ENCODE measurements at regions not wholly inside any gene's neighbourhood (a gene's known extent, or its start where the extent isn't known, plus 50 kb on each side); places are given as distances from the start of the nearest gene placed in this dataset.

- no peaks in the 10 kb centered on the region for H3K27me3 ChIP-seq
- intact Hi-C loops (cut with DNase I): no loop called here
- H3K4me1 ChIP-seq: no peaks in the 10 kb centered on the region
- H3K36me3 ChIP-seq: no peaks in the 10 kb centered on the region
- TF ChIP-seq POLR2A (IDR thresholded peaks at IDR 0.05) (no peak), CTCF (IDR thresholded peaks at IDR 0.05) (no peak)
- H3K9me3 ChIP-seq: peaks cover 0 to 14% (median 0%) of the 10 kb centered on the region in 12 donors
- H3K4me3 ChIP-seq: no peak overlapping the region
- ATAC-seq: no peak
- H3K27ac ChIP-seq: no peak overlapping the region
- DNase-seq: no peak
These were observed 1768.4 kb upstream of the PIK3C3 start for GRCh38 chr18:40186677-40187076.

- TF ChIP-seq CTCF (IDR thresholded peaks at IDR 0.05) (no peak), POLR2A (IDR thresholded peaks at IDR 0.05) (no peak)
- ATAC-seq (no peak), DNase-seq (no peak)
- no peaks in the 10 kb centered on the region for H3K27me3 ChIP-seq
- H3K27ac ChIP-seq: no peak overlapping the region
- H3K9me3 ChIP-seq: peaks cover 0 to 8% (median 0%) of the 10 kb centered on the region in 12 donors
- H3K4me1 ChIP-seq: no peaks in the 10 kb centered on the region
- WGBS, 4 donors: 60 to 84% (median 67%) methylated on average over 2 of the region's 2 CpGs
- H3K36me3 ChIP-seq: no peaks in the 10 kb centered on the region
- H3K4me3 ChIP-seq: no peak overlapping the region
- intact Hi-C loops (cut with DNase I): no loop called here
These were observed 1775.1 kb upstream of the PIK3C3 start for GRCh38 chr18:40179729-40180461.

- ATAC-seq (no peak), DNase-seq (no peak)
- 85 to 97% (median 87%) methylated on average over 1 of the region's 1 CpG for WGBS, 4 donors
- Histone ChIP-seq H3K27me3 (no peaks in the 10 kb centered on the region), H3K36me3 (no peaks in the 10 kb centered on the region), H3K9me3 (no peaks in the 10 kb centered on the region), H3K4me1 (no peaks in the 10 kb centered on the region), H3K27ac (no peak overlapping the region), H3K4me3 (no peak overlapping the region)
- intact Hi-C loops (cut with DNase I): no loop called here
- no peak for TF ChIP-seq CTCF (IDR thresholded peaks at IDR 0.05)
- no peak for TF ChIP-seq POLR2A (IDR thresholded peaks at IDR 0.05)
These were observed 1787.0 kb upstream of the PIK3C3 start for GRCh38 chr18:40168026-40168425.

- ATAC-seq: no peak
- no peaks in the 10 kb centered on the region for H3K36me3 ChIP-seq
- H3K27me3 ChIP-seq: no peaks in the 10 kb centered on the region
- intact Hi-C loops (cut with DNase I): no loop called here
- H3K9me3 ChIP-seq: no peaks in the 10 kb centered on the region
- H3K4me1 ChIP-seq: no peaks in the 10 kb centered on the region
- H3K27ac ChIP-seq: no peak overlapping the region
- TF ChIP-seq POLR2A (IDR thresholded peaks at IDR 0.05) (no peak), CTCF (IDR thresholded peaks at IDR 0.05) (no peak)
- H3K4me3 ChIP-seq: no peak overlapping the region
- DNase-seq: no peak
These were observed 1791.8 kb upstream of the PIK3C3 start for GRCh38 chr18:40163254-40163653.
